Left kidney (tissue), 1 donor: ENCODE measurements at regions not wholly inside any gene's neighbourhood (a gene's known extent, or its start where the extent isn't known, plus 50 kb on each side); places are given as distances from the start of the nearest gene placed in this dataset.
"Not testable (repeated sequence)": the region's sequence is repeated elsewhere in the genome, so short reads cannot be mapped to it uniquely, and the experiment has no call there.

Experiments used
- DNase-seq: peaks from one replicate; pipeline ENCODE4 v3.0.0-alpha.2; 2013

- no peak for DNase-seq
Observed at GRCh38 chr3:135393898-135394525, 571.5 kb upstream of the PPP2R3A start.

DNA sequence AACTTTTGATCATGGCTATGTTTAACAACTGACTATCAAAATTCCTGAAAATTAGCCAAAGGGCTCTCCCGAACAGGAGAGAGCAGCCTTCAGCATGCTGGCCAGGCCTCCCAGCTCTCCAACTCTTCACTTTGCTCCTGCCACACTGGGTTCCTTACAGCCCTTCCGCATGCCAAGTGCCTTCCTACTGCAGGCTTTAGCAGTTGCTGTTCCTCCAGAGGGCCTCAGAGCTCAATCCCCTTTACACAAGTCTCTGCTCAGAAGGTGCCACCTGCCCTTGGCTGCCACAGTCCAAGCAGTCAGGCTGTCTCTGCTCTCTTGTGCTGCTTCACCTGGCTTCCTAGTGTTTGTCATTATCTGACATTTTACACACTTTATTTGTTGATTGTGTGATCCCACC is 553.1 kb upstream of the PPP2R3A start:
- DNase-seq = no peak

- DNase-seq = no peak
Observed at GRCh38 chr3:135416182-135416581, 549.3 kb upstream of the PPP2R3A start.

DNA sequence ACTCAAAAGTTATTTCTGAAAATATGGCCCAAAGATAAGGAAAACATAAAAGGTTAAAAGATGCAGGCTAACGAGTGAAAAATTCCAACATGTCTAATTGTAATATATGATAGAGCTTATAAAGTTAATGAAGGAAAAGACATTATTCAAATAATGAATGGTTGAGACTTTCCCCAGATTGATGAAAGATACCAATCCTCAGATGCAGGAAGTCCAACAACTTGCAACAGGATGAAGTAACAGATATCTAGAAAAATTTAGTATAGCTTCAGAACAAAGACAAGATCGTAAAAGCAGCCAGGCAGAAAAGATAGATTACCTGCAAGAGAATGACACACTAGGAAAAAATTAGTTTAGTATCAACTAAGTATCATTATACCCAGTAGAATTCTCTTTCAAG is 546.4 kb upstream of the PPP2R3A start:
- DNase-seq = no peak

- no peak for DNase-seq
Observed at GRCh38 chr3:135426508-135426907, 539.0 kb upstream of the PPP2R3A start.

GRCh38 chr3:135432402-135432801 is 533.1 kb upstream of the PPP2R3A start:
- DNase-seq = no peak

GRCh38 chr3:135438889-135439597 is 526.5 kb upstream of the PPP2R3A start:
- DNase-seq = not testable (repeated sequence)

DNA sequence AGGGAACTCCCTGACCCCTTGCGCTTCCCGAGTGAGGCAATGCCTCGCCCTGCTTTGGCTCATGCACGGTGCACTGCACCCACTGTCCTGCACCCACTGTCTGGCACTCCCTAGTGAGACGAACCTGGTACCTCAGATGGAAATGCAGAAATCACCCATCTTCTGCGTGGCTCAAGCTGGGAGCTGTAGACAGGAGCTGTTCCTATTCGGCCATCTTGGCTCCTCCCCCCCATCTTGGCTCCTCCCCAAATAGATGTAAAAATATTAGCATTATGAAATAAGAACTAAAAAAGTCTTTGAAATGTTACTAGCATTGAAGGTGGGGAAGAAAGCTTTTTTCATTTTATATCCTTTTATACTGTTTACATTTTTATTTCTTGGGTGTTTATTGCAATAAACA is 525.9 kb upstream of the PPP2R3A start:
- not testable (repeated sequence) for DNase-seq

GRCh38 chr3:135440233-135440632 is 525.3 kb upstream of the PPP2R3A start:
- no peak for DNase-seq

- no peak for DNase-seq
Observed at GRCh38 chr3:135440746-135441145, 524.8 kb upstream of the PPP2R3A start.

DNA sequence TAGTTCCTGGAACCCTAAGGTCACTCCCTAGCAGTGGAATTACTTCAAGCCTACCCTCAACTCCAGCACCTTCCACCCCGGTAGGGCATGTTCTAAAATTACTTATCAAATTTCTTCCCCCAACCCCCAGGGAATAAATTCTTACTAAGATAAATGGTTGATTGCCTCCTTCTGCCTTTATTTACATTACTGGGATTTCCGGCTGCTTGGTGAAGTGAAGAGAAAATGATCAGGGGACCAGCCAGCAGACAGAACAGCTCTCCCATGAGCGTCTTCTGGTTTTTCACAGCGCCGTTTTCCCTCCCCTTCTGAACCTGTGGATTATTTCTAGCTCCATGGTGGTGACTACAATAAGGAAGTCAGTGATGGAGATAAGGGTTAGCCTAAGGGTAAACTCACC is 521.5 kb upstream of the PPP2R3A start:
- no peak for DNase-seq

DNA sequence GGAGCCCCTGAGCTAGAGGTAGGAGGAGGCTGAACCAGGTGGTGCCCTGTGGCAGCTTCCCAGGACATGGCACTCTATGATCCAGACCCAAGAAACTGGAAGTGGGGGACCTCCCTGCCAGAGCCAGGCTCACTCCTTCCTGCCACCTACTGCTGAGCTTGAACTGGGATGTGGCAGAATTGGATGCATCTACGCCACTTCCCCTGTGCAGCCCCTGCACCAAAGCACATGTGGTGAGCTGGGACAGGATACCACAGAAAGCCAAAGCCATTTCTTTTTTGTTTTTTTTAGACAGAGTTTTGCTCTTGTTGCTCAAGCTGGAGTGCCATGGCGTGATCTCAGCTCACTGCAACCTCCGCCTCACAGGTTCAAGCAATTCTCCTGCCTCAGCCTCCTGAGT is 518.0 kb upstream of the PPP2R3A start:
- no peak for DNase-seq

DNA sequence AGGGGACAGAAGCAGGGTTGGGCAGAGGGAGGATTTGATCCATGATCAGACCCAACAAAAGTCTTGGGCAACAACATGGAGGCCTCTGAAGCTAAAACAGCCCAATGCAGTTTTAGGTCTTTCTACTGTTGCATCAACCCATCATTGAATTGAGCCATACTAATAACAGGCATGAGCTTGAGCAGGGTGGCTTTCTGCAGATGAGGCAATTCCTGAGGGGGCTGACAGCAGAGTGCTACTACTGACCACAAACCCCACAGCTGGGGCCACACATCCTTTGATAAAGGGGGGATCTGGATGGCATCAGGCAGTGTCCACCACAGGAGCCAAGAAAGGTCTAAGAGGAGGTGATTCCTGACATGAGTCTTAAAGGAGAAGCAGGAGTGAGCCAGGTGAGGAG is 517.0 kb upstream of the PPP2R3A start:
- DNase-seq = no peak

- no peak for DNase-seq
Observed at GRCh38 chr3:135449046-135449445, 516.5 kb upstream of the PPP2R3A start.

GRCh38 chr3:135451037-135451785 is 514.3 kb upstream of the PPP2R3A start:
- DNase-seq = no peak

DNA sequence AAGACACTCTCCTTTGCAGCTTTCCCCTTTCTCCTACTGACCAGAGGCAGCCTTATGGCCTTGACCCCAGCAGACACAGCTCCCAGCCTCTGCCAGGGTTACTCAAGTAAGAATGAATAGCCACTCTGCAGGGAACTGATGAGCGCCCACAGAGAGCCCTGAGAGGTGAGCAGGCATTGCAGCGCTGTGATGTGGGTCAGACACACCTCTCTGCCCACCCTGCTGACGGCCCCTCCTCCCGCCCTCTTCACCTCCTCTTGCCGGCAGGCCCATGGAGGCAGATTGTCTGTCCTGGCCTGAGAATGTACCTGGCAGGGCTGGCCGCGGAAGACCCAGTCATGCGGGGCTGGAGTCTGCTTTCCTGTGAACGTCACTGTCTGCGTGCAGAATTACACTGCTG is 512.6 kb upstream of the PPP2R3A start:
- DNase-seq = peak; percentile 17

DNA sequence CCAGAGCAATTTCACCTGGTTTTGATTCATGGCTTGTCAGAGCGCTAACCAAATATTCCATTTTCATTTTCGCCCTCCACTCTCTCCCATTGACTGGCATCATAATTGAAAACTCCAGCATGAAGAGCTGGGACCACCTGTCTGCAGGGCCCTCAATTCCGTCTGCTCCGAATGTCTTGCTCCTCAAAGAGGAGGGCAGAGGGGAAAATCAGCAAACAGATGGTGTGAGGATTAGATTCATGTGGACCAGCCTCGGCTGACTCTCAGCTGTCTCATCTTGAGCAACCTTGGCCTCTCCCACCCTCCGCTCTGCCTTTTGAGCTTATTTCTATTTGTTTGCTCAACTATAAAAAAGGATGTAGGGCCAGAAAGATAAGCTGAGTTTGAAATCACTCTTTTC is 512.2 kb upstream of the PPP2R3A start:
- DNase-seq = no peak

GRCh38 chr3:135454890-135455289 is 510.6 kb upstream of the PPP2R3A start:
- DNase-seq = no peak

GRCh38 chr3:135456108-135456790 is 509.3 kb upstream of the PPP2R3A start:
- peak; percentile 68 for DNase-seq

DNA sequence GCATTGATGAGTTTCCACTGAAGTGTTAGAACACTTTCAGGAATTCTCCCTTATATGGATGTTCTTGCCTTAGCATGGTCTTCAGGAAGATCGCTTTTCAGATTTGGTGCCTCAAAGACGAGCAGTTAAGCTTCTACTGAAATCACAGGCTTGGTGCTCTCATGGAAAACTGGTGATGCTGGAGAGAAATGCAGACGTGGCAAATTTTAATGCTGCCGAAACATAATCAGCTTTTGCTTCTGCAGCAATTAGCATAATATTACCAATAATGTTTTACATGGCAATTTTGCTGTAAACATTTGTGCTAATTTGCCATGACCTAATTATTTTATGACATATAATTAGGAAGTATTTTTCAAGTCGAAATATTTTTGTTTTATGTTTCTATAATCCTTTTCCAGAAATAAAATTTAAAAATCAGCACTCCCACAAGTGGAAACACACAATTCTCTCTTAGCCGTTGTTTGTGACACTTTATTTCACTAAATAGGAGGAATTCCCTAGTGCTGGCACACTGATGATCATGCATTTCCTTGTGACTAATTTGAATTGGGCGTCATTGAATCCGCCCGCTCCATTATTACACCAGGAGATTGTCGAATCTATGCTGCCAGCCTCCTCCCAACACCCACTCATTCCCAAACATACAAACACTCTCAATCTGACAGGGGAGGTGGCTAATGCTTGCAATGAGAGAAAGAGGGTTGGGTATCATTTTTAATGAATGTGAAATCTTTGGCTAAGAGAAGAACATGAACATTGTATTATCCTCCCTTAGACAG is 506.8 kb upstream of the PPP2R3A start:
- no peak for DNase-seq

- no peak for DNase-seq
Observed at GRCh38 chr3:135460273-135460672, 505.3 kb upstream of the PPP2R3A start.

GRCh38 chr3:135471911-135472310 is 493.6 kb upstream of the PPP2R3A start:
- no peak for DNase-seq
